OCI-LY3 (cell line): ENCODE measurements at regions not wholly inside any gene's neighbourhood (a gene's known extent, or its start where the extent isn't known, plus 50 kb on each side); places are given as distances from the start of the nearest gene placed in this dataset.
A peak's percentile ranks its signal among the peaks of the same experiment; 100 is the strongest.

ENCODE experiments used
- H2AFZ ChIP-seq: fragments of 200-600, 300-600 bp; shearing (Covaris generic); 2 replicates; pipeline ENCODE4 v1.6.0; 2014; ENCODE audit warnings: antibody characterized with exemption, low read depth, low read length
- H3K27ac ChIP-seq: fragments of 200-600, 300-600 bp; sonication (generic); 2 replicates; pipeline ENCODE4 v1.5.1; 2014; ENCODE audit warnings: mild to moderate bottlenecking, low read length, moderate library complexity, mixed read lengths
- H3K27me3 ChIP-seq: fragments of 200-600, 300-600 bp; sonication (generic); 2 replicates; pipeline ENCODE4 v1.6.1; 2014; ENCODE audit warnings: low read depth, low read length, mixed read lengths
- H3K36me3 ChIP-seq: fragments of 200-600, 300-600 bp; sonication (generic); replicated peaks from 2 replicates; pipeline ENCODE3; 2014; ENCODE audit warnings: low read depth, low read length, mixed read lengths
- H3K4me1 ChIP-seq: fragments of 300-600, 200-600 bp; sonication (generic); 2 replicates; pipeline ENCODE4 v1.6.1; 2014; ENCODE audit warnings: low read length, mixed read lengths
- H3K4me2 ChIP-seq: fragments of 200-600, 300-600 bp; sonication (generic); 2 replicates; pipeline ENCODE4 v1.6.1; 2014; ENCODE audit warnings: low read length, mixed read lengths
- H3K4me3 ChIP-seq: fragments of 300-600, 200-600 bp; sonication (generic); 2 replicates; pipeline ENCODE4 v1.5.1; 2014; ENCODE audit warnings: antibody characterized with exemption, mild to moderate bottlenecking, low read length, moderate library complexity
- H3K79me2 ChIP-seq: fragments of 300-600, 200-600 bp; shearing (Covaris generic); 2 replicates; pipeline ENCODE4 v1.6.1; 2014; ENCODE audit warnings: mild to moderate bottlenecking, low read length, mixed read lengths
- H3K9ac ChIP-seq: fragments of 300-600, 200-600 bp; shearing (Covaris generic); 2 replicates; pipeline ENCODE4 v1.6.0; 2014; ENCODE audit warnings: mild to moderate bottlenecking, low read length, moderate library complexity
- H3K9me3 ChIP-seq: fragments of 200-600, 300-600 bp; shearing (Covaris generic); 2 replicates; pipeline ENCODE4 v1.6.1; 2014; ENCODE audit warnings: low read length, mixed read lengths; ENCODE audit not compliant: insufficient read depth
- H4K20me1 ChIP-seq: fragments of 200-600, 300-600 bp; sonication (generic); 2 replicates; pipeline ENCODE4 v1.6.1; 2016; ENCODE audit warnings: low read length, mixed read lengths; ENCODE audit not compliant: insufficient read depth
- CTCF ChIP-seq: fragments of 200-600, 300-600 bp; sonication (generic); IDR thresholded peaks from 2 replicates; pipeline ENCODE4 v1.5.1; 2014; ENCODE audit warnings: antibody characterized with exemption, low read length, low read depth
- EZH2phosphoT487 ChIP-seq: fragments of 200-600 bp; shearing (Covaris generic); IDR thresholded peaks from 2 replicates; pipeline ENCODE4 v1.6.1; 2018; ENCODE audit warnings: antibody characterized with exemption, mixed run types, low read depth

DNA sequence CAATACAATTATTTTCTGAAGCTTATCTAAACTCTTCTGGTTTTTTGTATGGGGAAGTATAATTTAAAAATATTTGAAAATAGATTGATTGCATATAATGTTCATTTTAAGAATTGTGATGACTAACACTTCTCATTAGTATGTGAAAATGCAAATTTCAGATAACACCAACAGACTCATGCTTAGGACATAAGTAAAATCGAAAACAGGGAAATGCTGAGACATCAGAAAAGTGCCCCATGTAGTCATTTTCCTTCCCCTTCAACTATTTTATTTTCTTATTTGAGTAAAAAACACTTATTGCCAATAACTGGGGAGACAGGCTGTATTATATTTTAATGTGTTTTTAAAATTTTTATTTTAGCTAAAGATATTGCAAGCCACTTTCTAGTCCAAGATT, 814.7 kb downstream of the GALC start:
- Histone ChIP-seq H2AFZ (no peak overlapping the region), H3K4me2 (0 out of 2 replicates have a peak overlapping the region, but pooled peaks have one; percentile 8), H3K9ac (no peak overlapping the region), H3K27ac (0 out of 2 replicates have a peak overlapping the region, but pooled peaks have one; percentile 14), H3K36me3 (peaks cover 6% of the 10 kb centered on the region), H3K79me2 (no peaks in the 10 kb centered on the region), H3K27me3 (no peaks in the 10 kb centered on the region), H3K9me3 (peaks cover 5% of the 10 kb centered on the region; the same call in 1 of the 2 replicates), H3K4me3 (no peak overlapping the region), H4K20me1 (no peaks in the 10 kb centered on the region), H3K4me1 (peaks cover 25% of the 10 kb centered on the region)
- TF ChIP-seq CTCF (no peak), EZH2phosphoT487 (no peak)

- Histone ChIP-seq H3K4me2 (no peak overlapping the region), H4K20me1 (no peaks in the 10 kb centered on the region), H3K36me3 (peaks cover 6% of the 10 kb centered on the region)
Observed at GRCh38 chr14:87175175-87175574, 817.8 kb downstream of the GALC start.

GRCh38 chr14:87171141-87171540, 821.8 kb downstream of the GALC start:
- no peak overlapping the region for H3K4me2 ChIP-seq
- H3K9me3 ChIP-seq, result no peaks in the 10 kb centered on the region
- no peaks in the 10 kb centered on the region for H3K79me2 ChIP-seq
- H4K20me1 ChIP-seq, result no peaks in the 10 kb centered on the region
- H3K4me1 ChIP-seq, result peaks cover 21% of the 10 kb centered on the region
- H3K36me3 ChIP-seq, result no peaks in the 10 kb centered on the region
- no peak overlapping the region for H3K27ac ChIP-seq
- no peak overlapping the region for H3K9ac ChIP-seq
- no peak overlapping the region for H2AFZ ChIP-seq
- no peaks in the 10 kb centered on the region for H3K27me3 ChIP-seq
- no peak for TF ChIP-seq CTCF
- no peak for TF ChIP-seq EZH2phosphoT487
- no peak overlapping the region for H3K4me3 ChIP-seq

More at GRCh38 chr14:87175175-87175574, 817.8 kb downstream of the GALC start:
- Histone ChIP-seq H3K79me2 (no peaks in the 10 kb centered on the region), H3K27me3 (no peaks in the 10 kb centered on the region), H3K9ac (no peak overlapping the region), H3K9me3 (peaks cover 5% of the 10 kb centered on the region; the same call in 1 of the 2 replicates), H2AFZ (no peak overlapping the region), H3K4me3 (no peak overlapping the region), H3K4me1 (peaks cover 19% of the 10 kb centered on the region), H3K27ac (no peak overlapping the region)
- TF ChIP-seq CTCF (no peak), EZH2phosphoT487 (no peak)

GRCh38 chr14:87170179-87170578, 822.8 kb downstream of the GALC start:
- no peaks in the 10 kb centered on the region for H3K9me3 ChIP-seq
- H3K4me2 ChIP-seq, result no peak overlapping the region
- no peak overlapping the region for H2AFZ ChIP-seq
- no peaks in the 10 kb centered on the region for H4K20me1 ChIP-seq
- no peak for TF ChIP-seq EZH2phosphoT487
- TF ChIP-seq CTCF, result no peak
- no peaks in the 10 kb centered on the region for H3K36me3 ChIP-seq
- H3K27me3 ChIP-seq, result no peaks in the 10 kb centered on the region
- H3K79me2 ChIP-seq, result no peaks in the 10 kb centered on the region
- no peak overlapping the region for H3K9ac ChIP-seq
- peaks cover 21% of the 10 kb centered on the region for H3K4me1 ChIP-seq
- H3K27ac ChIP-seq, result no peak overlapping the region
- no peak overlapping the region for H3K4me3 ChIP-seq
